Activated B cell treated with CpG ODN at 0.5 μM for 24 hours (primary cell): ENCODE measurements at regions not wholly inside any gene's neighbourhood (a gene's known extent, or its start where the extent isn't known, plus 50 kb on each side); places are given as distances from the start of the nearest gene placed in this dataset.

Source experiments
- ATAC-seq: fragments of 200-7000 bp; cut with Tn5 transposase; one replicate; pipeline ENCODE4 v1.10.0; 2021; ENCODE audit warnings: low read depth, mild to moderate bottlenecking, moderate library complexity
- CTCF ChIA-PET: fragments of 350-600 bp; sonication (Branson Sonifier 250); formaldehyde crosslinking; loops from one replicate; lab custom pipeline; 2021; ENCODE audit warnings: antibody characterized with exemption; lab: Charles Lee
- POLR2A ChIA-PET: fragments of 350-600 bp; sonication (Branson Sonifier 250); formaldehyde crosslinking; loops from one replicate; lab custom pipeline; 2021; ENCODE audit warnings: antibody characterized with exemption; lab: Charles Lee
- DNase-seq: peaks from one replicate; pipeline ENCODE4 v3.0.0; 2022
- H3K27ac Mint-ChIP-seq: one replicate; pipeline ENCODE4 v1.8.0; 2020; ENCODE audit warnings: mixed read lengths
- H3K27me3 Mint-ChIP-seq: one replicate; pipeline ENCODE4 v1.8.0; 2021; ENCODE audit warnings: mixed read lengths
- H3K36me3 Mint-ChIP-seq: one replicate; pipeline ENCODE4 v1.8.0; 2021; ENCODE audit warnings: low read depth, mixed read lengths
- H3K4me1 Mint-ChIP-seq: one replicate; pipeline ENCODE4 v1.8.0; 2021; ENCODE audit warnings: mixed read lengths
- H3K4me3 Mint-ChIP-seq: one replicate; pipeline ENCODE4 v1.8.0; 2020; ENCODE audit warnings: mild to moderate bottlenecking, mixed read lengths
- H3K9me3 Mint-ChIP-seq: one replicate; pipeline ENCODE4 v1.8.0; 2020; ENCODE audit warnings: mixed read lengths
- intact Hi-C: fragments of 100-400 bp; cut with micrococcal nuclease; formaldehyde crosslinking; loops from one replicate; pipeline ENCODE4 v1.15.1; 2024
- TF ChIP-seq, protein P1 (sequence below): fragments of 200-600 bp; IDR thresholded peaks from one replicate; pipeline ENCODE4 v1.8.0; 2022; ENCODE audit warnings: antibody characterized with exemption, mild to moderate bottlenecking

GRCh38 chr11:87443707-87444106 lies 406.0 kb downstream of the TMEM135 start:
- Mint-ChIP-seq H3K4me3 (no peak overlapping the region), H3K4me1 (peaks cover 5% of the 10 kb centered on the region), H3K36me3 (no peaks in the 10 kb centered on the region), H3K9me3 (no peaks in the 10 kb centered on the region), H3K27ac (no peak overlapping the region), H3K27me3 (no peaks in the 10 kb centered on the region)
- ATAC-seq: no peak
- DNase-seq: no peak
- ChIA-PET POLR2A (no interaction called here), CTCF (no interaction called here)
- TF ChIP-seq, protein P1, sequence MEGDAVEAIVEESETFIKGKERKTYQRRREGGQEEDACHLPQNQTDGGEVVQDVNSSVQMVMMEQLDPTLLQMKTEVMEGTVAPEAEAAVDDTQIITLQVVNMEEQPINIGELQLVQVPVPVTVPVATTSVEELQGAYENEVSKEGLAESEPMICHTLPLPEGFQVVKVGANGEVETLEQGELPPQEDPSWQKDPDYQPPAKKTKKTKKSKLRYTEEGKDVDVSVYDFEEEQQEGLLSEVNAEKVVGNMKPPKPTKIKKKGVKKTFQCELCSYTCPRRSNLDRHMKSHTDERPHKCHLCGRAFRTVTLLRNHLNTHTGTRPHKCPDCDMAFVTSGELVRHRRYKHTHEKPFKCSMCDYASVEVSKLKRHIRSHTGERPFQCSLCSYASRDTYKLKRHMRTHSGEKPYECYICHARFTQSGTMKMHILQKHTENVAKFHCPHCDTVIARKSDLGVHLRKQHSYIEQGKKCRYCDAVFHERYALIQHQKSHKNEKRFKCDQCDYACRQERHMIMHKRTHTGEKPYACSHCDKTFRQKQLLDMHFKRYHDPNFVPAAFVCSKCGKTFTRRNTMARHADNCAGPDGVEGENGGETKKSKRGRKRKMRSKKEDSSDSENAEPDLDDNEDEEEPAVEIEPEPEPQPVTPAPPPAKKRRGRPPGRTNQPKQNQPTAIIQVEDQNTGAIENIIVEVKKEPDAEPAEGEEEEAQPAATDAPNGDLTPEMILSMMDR: no peak
- intact Hi-C loops: no loop called here

- CTCF ChIA-PET: interaction anchor here (1.5 kb wide), 1 partner anchor 19 kb away, joined by 4 read pairs; no protein-coding TSS in a partner anchor
- H3K9me3 Mint-ChIP-seq: no peaks in the 10 kb centered on the region
- intact Hi-C loops: no loop called here
Observed at GRCh38 chr11:87440076-87440770, 402.5 kb downstream of the TMEM135 start.

GRCh38 chr11:87438416-87438815 lies 400.7 kb downstream of the TMEM135 start:
- Mint-ChIP-seq H3K36me3 (no peaks in the 10 kb centered on the region), H3K4me3 (no peak overlapping the region), H3K27me3 (no peaks in the 10 kb centered on the region), H3K27ac (no peak overlapping the region), H3K4me1 (no peaks in the 10 kb centered on the region), H3K9me3 (no peaks in the 10 kb centered on the region)
- intact Hi-C loops: no loop called here
- no peak for DNase-seq
- TF ChIP-seq, protein P1: no peak
- CTCF ChIA-PET: no interaction called here
- no peak for ATAC-seq
- POLR2A ChIA-PET: no interaction called here

More at GRCh38 chr11:87440076-87440770, 402.5 kb downstream of the TMEM135 start:
- no peaks in the 10 kb centered on the region for H3K27me3 Mint-ChIP-seq
- H3K4me1 Mint-ChIP-seq: no peaks in the 10 kb centered on the region
- ATAC-seq (no peak), DNase-seq (no peak)
- H3K36me3 Mint-ChIP-seq: no peaks in the 10 kb centered on the region
- TF ChIP-seq, protein P1: no peak
- H3K4me3 Mint-ChIP-seq: no peak overlapping the region
- H3K27ac Mint-ChIP-seq: no peak overlapping the region
- POLR2A ChIA-PET: no interaction called here

- ChIA-PET CTCF (no interaction called here), POLR2A (no interaction called here)
- no peaks in the 10 kb centered on the region for H3K36me3 Mint-ChIP-seq
- no peak for DNase-seq
- H3K4me1 Mint-ChIP-seq: no peaks in the 10 kb centered on the region
- no peaks in the 10 kb centered on the region for H3K27me3 Mint-ChIP-seq
- H3K9me3 Mint-ChIP-seq: no peaks in the 10 kb centered on the region
- ATAC-seq: no peak
- TF ChIP-seq, protein P1: no peak
- no peak overlapping the region for H3K4me3 Mint-ChIP-seq
- intact Hi-C loops: no loop called here
- no peak overlapping the region for H3K27ac Mint-ChIP-seq
Observed at GRCh38 chr11:87437844-87438223, 400.1 kb downstream of the TMEM135 start.

- intact Hi-C loops: no loop called here
- CTCF ChIA-PET: no interaction called here
- no peaks in the 10 kb centered on the region for H3K36me3 Mint-ChIP-seq
- H3K27ac Mint-ChIP-seq: no peak overlapping the region
- TF ChIP-seq, protein P1: no peak
- DNase-seq (no peak), ATAC-seq (no peak)
- H3K9me3 Mint-ChIP-seq: no peaks in the 10 kb centered on the region
- H3K4me1 Mint-ChIP-seq: no peaks in the 10 kb centered on the region
- H3K4me3 Mint-ChIP-seq: no peak overlapping the region
- no peaks in the 10 kb centered on the region for H3K27me3 Mint-ChIP-seq
- POLR2A ChIA-PET: no interaction called here
Observed at GRCh38 chr11:87437133-87437843, 399.6 kb downstream of the TMEM135 start.
